ENCODE measurements at regions not wholly inside any gene's neighbourhood (a gene's known extent, or its start where the extent isn't known, plus 50 kb on each side); places are given as distances from the start of the nearest gene placed in this dataset.

DNA sequence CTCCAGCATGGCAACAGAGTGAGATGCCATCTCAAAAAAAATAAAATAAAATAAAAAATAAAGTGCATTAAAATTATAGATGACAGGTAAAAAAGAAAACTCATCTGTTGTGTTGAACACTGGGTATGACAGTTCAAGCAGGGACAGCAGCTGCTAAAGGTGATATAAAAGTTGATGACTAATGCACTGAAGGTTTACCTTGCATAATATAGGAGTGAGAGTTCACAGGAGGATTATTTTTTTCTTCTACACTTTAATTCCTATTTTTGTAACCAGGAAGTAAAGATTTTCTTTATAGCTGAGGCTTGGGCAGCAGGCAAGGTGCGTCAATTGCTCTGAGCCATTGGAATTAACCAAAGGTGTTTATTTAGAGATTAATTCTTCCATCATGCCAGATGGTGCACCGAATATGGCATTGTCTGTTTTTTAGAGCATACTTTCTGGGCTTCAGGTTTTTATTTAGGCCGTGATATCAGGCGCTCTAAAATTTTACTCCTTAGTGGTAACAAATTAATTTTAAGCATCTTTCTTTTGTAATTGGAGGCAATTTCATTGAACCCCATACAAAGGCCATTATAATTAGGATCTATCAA lies 337.0 kb upstream of the SLC10A2 start:
- TF ChIP-seq, protein P1, sequence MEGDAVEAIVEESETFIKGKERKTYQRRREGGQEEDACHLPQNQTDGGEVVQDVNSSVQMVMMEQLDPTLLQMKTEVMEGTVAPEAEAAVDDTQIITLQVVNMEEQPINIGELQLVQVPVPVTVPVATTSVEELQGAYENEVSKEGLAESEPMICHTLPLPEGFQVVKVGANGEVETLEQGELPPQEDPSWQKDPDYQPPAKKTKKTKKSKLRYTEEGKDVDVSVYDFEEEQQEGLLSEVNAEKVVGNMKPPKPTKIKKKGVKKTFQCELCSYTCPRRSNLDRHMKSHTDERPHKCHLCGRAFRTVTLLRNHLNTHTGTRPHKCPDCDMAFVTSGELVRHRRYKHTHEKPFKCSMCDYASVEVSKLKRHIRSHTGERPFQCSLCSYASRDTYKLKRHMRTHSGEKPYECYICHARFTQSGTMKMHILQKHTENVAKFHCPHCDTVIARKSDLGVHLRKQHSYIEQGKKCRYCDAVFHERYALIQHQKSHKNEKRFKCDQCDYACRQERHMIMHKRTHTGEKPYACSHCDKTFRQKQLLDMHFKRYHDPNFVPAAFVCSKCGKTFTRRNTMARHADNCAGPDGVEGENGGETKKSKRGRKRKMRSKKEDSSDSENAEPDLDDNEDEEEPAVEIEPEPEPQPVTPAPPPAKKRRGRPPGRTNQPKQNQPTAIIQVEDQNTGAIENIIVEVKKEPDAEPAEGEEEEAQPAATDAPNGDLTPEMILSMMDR (IDR thresholded peaks at IDR 0.05) = no peak
- TF ChIP-seq POLR2A (IDR thresholded peaks at IDR 0.05) = no peak
